Endothelial cell of umbilical vein (primary cell): ENCODE measurements at regions not wholly inside any gene's neighbourhood (a gene's known extent, or its start where the extent isn't known, plus 50 kb on each side); places are given as distances from the start of the nearest gene placed in this dataset.

Experiments
- EZH2 ChIP-seq: IDR thresholded peaks from 2 replicates; pipeline ENCODE4 v1.6.1; 2012; ENCODE audit warnings: borderline replicate concordance, low read depth, mild to moderate bottlenecking, moderate library complexity, low read length, inconsistent platforms; ENCODE audit not compliant: severe bottlenecking
- JUN ChIP-seq: IDR thresholded peaks from 2 replicates; pipeline ENCODE4 v1.6.1; 2011; ENCODE audit warnings: borderline replicate concordance, low read depth; ENCODE audit not compliant: insufficient read length, insufficient read depth
- MYC ChIP-seq: IDR thresholded peaks from one replicate; pipeline ENCODE4 v1.6.1; 2011; ENCODE audit warnings: mild to moderate bottlenecking, low read depth, low read length
- POLR2A ChIP-seq: IDR thresholded peaks from 2 replicates; pipeline ENCODE4 v1.6.1; 2012; ENCODE audit warnings: low read depth, mild to moderate bottlenecking, control low read depth, low read length
- POLR2AphosphoS5 ChIP-seq: IDR thresholded peaks from 2 replicates; pipeline ENCODE4 v1.6.1; 2012; ENCODE audit warnings: low read depth, mild to moderate bottlenecking, control low read depth, low read length, moderate library complexity; ENCODE audit not compliant: insufficient read depth
- TF ChIP-seq, protein P1 (sequence below), 2 donors: IDR thresholded peaks; 1 replicate in 1 of 2; 2 replicates in 1 of 2; pipeline ENCODE4 v1.5.1; 2011; ENCODE audit warnings: low read length in 2 of 2, mild to moderate bottlenecking in 2 of 2, moderate library complexity in 2 of 2, control low read depth in 1 of 2, inconsistent platforms in 1 of 2, low read depth in 1 of 2; ENCODE audit not compliant: insufficient read depth in 1 of 2; ENCODE audit errors: extremely low read depth in 1 of 2
- TF ChIP-seq, protein P2 (sequence below): IDR thresholded peaks from 2 replicates; pipeline ENCODE4 v1.6.1; 2011; ENCODE audit not compliant: insufficient read depth, insufficient read length

DNA sequence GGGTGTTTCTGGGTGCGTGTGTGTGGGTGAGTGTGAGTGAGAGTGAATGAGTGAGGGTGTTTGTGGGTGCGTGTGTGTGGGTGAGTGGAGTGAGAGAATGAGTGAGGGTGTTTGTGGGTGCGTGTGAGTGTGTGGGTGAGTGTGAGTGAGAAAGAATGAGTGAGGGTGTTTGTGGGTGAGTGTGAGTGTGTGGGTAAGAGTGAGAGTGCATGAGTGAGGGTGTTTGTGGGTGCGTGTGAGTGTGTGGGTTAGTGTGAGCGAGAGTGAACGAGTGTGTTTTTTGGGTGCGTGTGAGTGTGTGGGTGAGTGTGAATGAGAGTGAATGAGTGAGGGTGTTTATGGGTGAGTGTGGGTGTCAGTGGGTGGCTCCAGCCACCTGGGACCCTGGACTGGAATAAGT is 1676.1 kb upstream of the TENM3 start:
- TF ChIP-seq POLR2AphosphoS5 (no peak), JUN (no peak), MYC (no peak), POLR2A (no peak), EZH2 (no peak)
- TF ChIP-seq, protein P1, sequence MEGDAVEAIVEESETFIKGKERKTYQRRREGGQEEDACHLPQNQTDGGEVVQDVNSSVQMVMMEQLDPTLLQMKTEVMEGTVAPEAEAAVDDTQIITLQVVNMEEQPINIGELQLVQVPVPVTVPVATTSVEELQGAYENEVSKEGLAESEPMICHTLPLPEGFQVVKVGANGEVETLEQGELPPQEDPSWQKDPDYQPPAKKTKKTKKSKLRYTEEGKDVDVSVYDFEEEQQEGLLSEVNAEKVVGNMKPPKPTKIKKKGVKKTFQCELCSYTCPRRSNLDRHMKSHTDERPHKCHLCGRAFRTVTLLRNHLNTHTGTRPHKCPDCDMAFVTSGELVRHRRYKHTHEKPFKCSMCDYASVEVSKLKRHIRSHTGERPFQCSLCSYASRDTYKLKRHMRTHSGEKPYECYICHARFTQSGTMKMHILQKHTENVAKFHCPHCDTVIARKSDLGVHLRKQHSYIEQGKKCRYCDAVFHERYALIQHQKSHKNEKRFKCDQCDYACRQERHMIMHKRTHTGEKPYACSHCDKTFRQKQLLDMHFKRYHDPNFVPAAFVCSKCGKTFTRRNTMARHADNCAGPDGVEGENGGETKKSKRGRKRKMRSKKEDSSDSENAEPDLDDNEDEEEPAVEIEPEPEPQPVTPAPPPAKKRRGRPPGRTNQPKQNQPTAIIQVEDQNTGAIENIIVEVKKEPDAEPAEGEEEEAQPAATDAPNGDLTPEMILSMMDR (IDR thresholded peaks at IDR 0.05; ENCODE audit: extremely low read depth in 1 of 2, insufficient read depth in 1 of 2, low read depth in 1 of 2, low read length in 2 of 2) = no peak
- TF ChIP-seq, protein P2, sequence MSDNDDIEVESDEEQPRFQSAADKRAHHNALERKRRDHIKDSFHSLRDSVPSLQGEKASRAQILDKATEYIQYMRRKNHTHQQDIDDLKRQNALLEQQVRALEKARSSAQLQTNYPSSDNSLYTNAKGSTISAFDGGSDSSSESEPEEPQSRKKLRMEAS = no peak
